ENCODE measurements at regions not wholly inside any gene's neighbourhood (a gene's known extent, or its start where the extent isn't known, plus 50 kb on each side); places are given as distances from the start of the nearest gene placed in this dataset.

GRCh38 chr11:81270686-81271085, 1463.0 kb downstream of the FAM181B start:
- TF ChIP-seq TAF1 (IDR thresholded peaks at IDR 0.05; ENCODE audit: borderline replicate concordance, low read depth, low read length) (no peak), GATAD2B (conservative IDR thresholded peaks at IDR 0.05; ENCODE audit: low read depth) (no peak), HCFC1 (IDR thresholded peaks at IDR 0.05; ENCODE audit: low read length) (no peak), SRF (IDR thresholded peaks at IDR 0.05; ENCODE audit: low read depth in 2 of 2, low read length in 2 of 2) (no peak), CTCF (IDR thresholded peaks at IDR 0.05 in 2 of 3, conservative IDR thresholded peaks at IDR 0.05 in 1 of 3; ENCODE audit: control insufficient read depth in 2 of 3, extremely low read depth in 1 of 3, insufficient read depth in 1 of 3, low read depth in 3 of 3, low read length in 3 of 3) (no peak), POLR2A (IDR thresholded peaks at IDR 0.05; ENCODE audit: low read depth, low read length) (no peak), CEBPB (IDR thresholded peaks at IDR 0.05; ENCODE audit: borderline replicate concordance in 1 of 2, low read depth in 2 of 2, low read length in 2 of 2) (no peak), CUX1 (IDR thresholded peaks at IDR 0.05; ENCODE audit: insufficient replicate concordance, low read depth, low read length) (no peak), IKZF1 (conservative IDR thresholded peaks at IDR 0.05) (no peak), EGR1 (IDR thresholded peaks at IDR 0.05; ENCODE audit: borderline replicate concordance in 1 of 2, low read depth in 2 of 2, low read length in 2 of 2) (no peak), POLR2AphosphoS5 (IDR thresholded peaks at IDR 0.05; ENCODE audit: low read length) (no peak), PKNOX1 (IDR thresholded peaks at IDR 0.05) (no peak), TCF3 (IDR thresholded peaks at IDR 0.05; ENCODE audit: borderline replicate concordance, insufficient read depth, low read depth, low read length) (no peak)
